PC-3 (cell line): ENCODE measurements at regions not wholly inside any gene's neighbourhood (a gene's known extent, or its start where the extent isn't known, plus 50 kb on each side); places are given as distances from the start of the nearest gene placed in this dataset.

Experiments
- ATAC-seq: fragments of 200-7000 bp; cut with Tn5 transposase; 2 replicates; pipeline ENCODE4 v1.9.1; 2020; ENCODE audit warnings: mild to moderate bottlenecking, moderate library complexity
- BruUV-seq: library from RNA; stranded (reverse); fragments of 400-500 nt; replicated peaks from 2 replicates; lab custom pipeline; 2021; lab: Mats Ljungman, UMichigan
- CTCF ChIA-PET: fragments of 300-600 bp; sonication (Branson Sonifier 250); formaldehyde crosslinking; loops from one replicate; lab custom pipeline; 2022; ENCODE audit warnings: antibody characterized with exemption; lab: Charles Lee
- POLR2A ChIA-PET: fragments of 300-600 bp; sonication (Branson Sonifier 250); formaldehyde crosslinking; loops from one replicate; lab custom pipeline; 2022; ENCODE audit warnings: antibody characterized with exemption; ENCODE audit not compliant: unreplicated experiment; lab: Charles Lee
- DNase-seq: peaks from one replicate; pipeline ENCODE4 v3.0.0-alpha.2; 2015
- H2AFZ ChIP-seq: fragments of 300-600 bp; sonication (generic); 2 replicates; pipeline ENCODE4 v1.6.0; 2016; ENCODE audit warnings: antibody characterized with exemption, low read length
- H3F3A ChIP-seq: fragments of 300-600 bp; sonication (generic); one replicate; pipeline ENCODE4 v1.6.0; 2017; ENCODE audit warnings: antibody characterized with exemption, low read length, control low read depth, mild to moderate bottlenecking; ENCODE audit not compliant: unreplicated experiment
- H3K27ac ChIP-seq: fragments of 300-600 bp; sonication (generic); 2 replicates; pipeline ENCODE4 v1.5.1; 2016; ENCODE audit warnings: mild to moderate bottlenecking, low read length
- H3K27me3 ChIP-seq: fragments of 300-600 bp; sonication (generic); 2 replicates; pipeline ENCODE4 v1.6.1; 2016; ENCODE audit warnings: low read length, mixed read lengths
- H3K36me3 ChIP-seq: fragments of 300-600 bp; sonication (generic); 2 replicates; pipeline ENCODE4 v1.6.1; 2016; ENCODE audit warnings: low read depth, mixed run types, low read length, mixed read lengths
- H3K4me1 ChIP-seq: fragments of 300-600 bp; sonication (generic); 2 replicates; pipeline ENCODE4 v1.5.1; 2016; ENCODE audit warnings: low read length; ENCODE audit not compliant: insufficient read depth
- H3K4me2 ChIP-seq: fragments of 300-600 bp; sonication (generic); 2 replicates; pipeline ENCODE4 v1.6.0; 2016; ENCODE audit warnings: low read length
- H3K4me3 ChIP-seq: fragments of 300-600 bp; sonication (generic); 2 replicates; pipeline ENCODE4 v1.5.1; 2016; ENCODE audit warnings: mild to moderate bottlenecking, low read length, mixed read lengths
- H3K79me2 ChIP-seq: fragments of 300-600 bp; sonication (generic); 2 replicates; pipeline ENCODE4 v1.6.1; 2017; ENCODE audit warnings: low read length, mixed read lengths
- H3K9ac ChIP-seq: fragments of 300-600 bp; sonication (generic); 2 replicates; pipeline ENCODE4 v1.6.0; 2016; ENCODE audit warnings: mild to moderate bottlenecking, low read length
- H3K9me2 ChIP-seq: fragments of 300-600 bp; sonication (generic); replicated peaks from 2 replicates; pipeline ENCODE4 v1.6.1; 2016; ENCODE audit warnings: mixed run types, low read length, mixed read lengths
- H3K9me3 ChIP-seq: fragments of 300-600 bp; sonication (generic); 2 replicates; pipeline ENCODE4 v1.6.1; 2016; ENCODE audit warnings: low read length, mixed read lengths
- H4K20me1 ChIP-seq: fragments of 300-600 bp; sonication (generic); 2 replicates; pipeline ENCODE4 v1.6.1; 2016; ENCODE audit warnings: low read length, mixed read lengths
- CTCF ChIP-seq: fragments of 300-600 bp; sonication (generic); conservative IDR thresholded peaks from 2 replicates; pipeline ENCODE4 v1.5.1; 2017; ENCODE audit warnings: antibody characterized with exemption, low read depth, mild to moderate bottlenecking, low read length
- EZH2 ChIP-seq: fragments of 300-600 bp; sonication (generic); IDR thresholded peaks from one replicate; pipeline ENCODE4 v1.6.1; 2017; ENCODE audit warnings: antibody characterized with exemption, mild to moderate bottlenecking, low read length; ENCODE audit not compliant: unreplicated experiment
- EZH2phosphoT487 ChIP-seq: fragments of 300-600 bp; sonication (generic); IDR thresholded peaks from 2 replicates; pipeline ENCODE4 v1.6.1; 2018; ENCODE audit warnings: mild to moderate bottlenecking, antibody characterized with exemption, low read length, borderline replicate concordance
- intact Hi-C: fragments of 100-400 bp; cut with micrococcal nuclease; formaldehyde crosslinking; loops from 2 replicates; pipeline ENCODE4 v1.9.0; 2023

GRCh38 chr3:187880441-187880840, 135.2 kb upstream of the BCL6 start:
- peaks cover 40% of the 10 kb centered on the region for H3K4me1 ChIP-seq
- H3K36me3 ChIP-seq: no peaks in the 10 kb centered on the region
- no peaks in the 10 kb centered on the region for H3K9me3 ChIP-seq
- no peaks in the 10 kb centered on the region for H3F3A ChIP-seq
- DNase-seq (no peak), ATAC-seq (no peak)
- BruUV-seq: no TSS peak
- intact Hi-C loops: no loop called here
- no peak overlapping the region for H3K9ac ChIP-seq
- CTCF ChIA-PET: no interaction called here
- no peak overlapping the region for H3K27ac ChIP-seq
- H2AFZ ChIP-seq: no peak overlapping the region
- H4K20me1 ChIP-seq: no peaks in the 10 kb centered on the region
- POLR2A ChIA-PET: no interaction called here
- H3K27me3 ChIP-seq: no peaks in the 10 kb centered on the region
- TF ChIP-seq EZH2: no peak
- TF ChIP-seq CTCF: no peak
- TF ChIP-seq EZH2phosphoT487: no peak
- no peak overlapping the region for H3K4me3 ChIP-seq
- no peaks in the 10 kb centered on the region for H3K9me2 ChIP-seq
- no peak overlapping the region for H3K4me2 ChIP-seq
- H3K79me2 ChIP-seq: no peaks in the 10 kb centered on the region

DNA sequence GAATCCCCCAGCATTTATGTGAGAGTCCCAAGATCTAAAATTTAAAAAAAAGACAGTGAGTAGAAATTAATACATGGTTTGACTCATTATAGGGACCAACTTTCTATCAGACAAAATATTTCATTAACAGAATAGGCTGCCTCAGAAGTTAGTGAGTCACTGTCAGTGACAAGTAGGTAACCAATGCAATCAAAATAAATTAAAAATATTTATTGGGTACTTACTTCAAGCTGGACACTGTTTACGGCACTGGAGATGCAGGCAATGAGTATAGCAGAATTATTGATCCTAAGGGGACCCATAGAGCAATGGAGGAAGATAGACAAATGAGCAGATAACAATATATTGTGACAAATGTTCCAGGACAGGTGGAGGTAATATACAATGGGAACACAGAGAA, 135.6 kb upstream of the BCL6 start:
- Histone ChIP-seq H2AFZ (no peak overlapping the region), H3K36me3 (no peaks in the 10 kb centered on the region), H3K9ac (no peak overlapping the region), H3K4me1 (peaks cover 39% of the 10 kb centered on the region), H3K9me2 (no peaks in the 10 kb centered on the region), H4K20me1 (no peaks in the 10 kb centered on the region), H3K4me2 (no peak overlapping the region), H3K4me3 (no peak overlapping the region), H3F3A (no peaks in the 10 kb centered on the region), H3K27ac (no peak overlapping the region), H3K9me3 (no peaks in the 10 kb centered on the region), H3K27me3 (no peaks in the 10 kb centered on the region), H3K79me2 (no peaks in the 10 kb centered on the region)
- ChIA-PET POLR2A (no interaction called here), CTCF (no interaction called here)
- intact Hi-C loops: no loop called here
- TF ChIP-seq EZH2 (no peak), EZH2phosphoT487 (no peak), CTCF (no peak)
- BruUV-seq: no TSS peak
- DNase-seq (no peak), ATAC-seq (no peak)

- H3K27me3 ChIP-seq: no peaks in the 10 kb centered on the region
- ChIA-PET CTCF (no interaction called here), POLR2A (no interaction called here)
- no peaks in the 10 kb centered on the region for H3K9me3 ChIP-seq
- no peak overlapping the region for H2AFZ ChIP-seq
- H3K9ac ChIP-seq: no peak overlapping the region
- no peak overlapping the region for H3K4me2 ChIP-seq
- no peak for ATAC-seq
- no peaks in the 10 kb centered on the region for H3K36me3 ChIP-seq
- no peak overlapping the region for H3K27ac ChIP-seq
- intact Hi-C loops: no loop called here
- no peaks in the 10 kb centered on the region for H3F3A ChIP-seq
- H4K20me1 ChIP-seq: no peaks in the 10 kb centered on the region
- H3K4me1 ChIP-seq: no peaks in the 10 kb centered on the region
- BruUV-seq: no TSS peak
- no peaks in the 10 kb centered on the region for H3K9me2 ChIP-seq
- DNase-seq: no peak
- no peak overlapping the region for H3K4me3 ChIP-seq
- H3K79me2 ChIP-seq: no peaks in the 10 kb centered on the region
- TF ChIP-seq EZH2 (no peak), CTCF (no peak), EZH2phosphoT487 (no peak)
These were observed 143.4 kb upstream of the BCL6 start for GRCh38 chr3:187888701-187889100.
